Caki2 (cell line): ENCODE measurements at regions not wholly inside any gene's neighbourhood (a gene's known extent, or its start where the extent isn't known, plus 50 kb on each side); places are given as distances from the start of the nearest gene placed in this dataset.
"Not testable (repeated sequence)": the region's sequence is repeated elsewhere in the genome, so short reads cannot be mapped to it uniquely, and the experiment has no call there.

Experiments used
- DNase-seq: peaks from one replicate; pipeline ENCODE4 v3.0.0-alpha.2; 2015; ENCODE audit warnings: low read depth
- in situ Hi-C: cut with HindIII; loops from 2 replicates; pipeline ENCODE4 v1.10.0; 2016; ENCODE audit warnings: low sequenced_read_pairs, low pct_unique_long_range_greater_than_20kb, mixed read lengths

GRCh38 chr9:81460693-81461092 is 228.7 kb downstream of the TLE1 start:
- in situ Hi-C loops, result no loop called here
- no peak for DNase-seq

GRCh38 chr9:81459591-81459990 is 229.8 kb downstream of the TLE1 start:
- in situ Hi-C loops, result no loop called here
- no peak for DNase-seq

DNA sequence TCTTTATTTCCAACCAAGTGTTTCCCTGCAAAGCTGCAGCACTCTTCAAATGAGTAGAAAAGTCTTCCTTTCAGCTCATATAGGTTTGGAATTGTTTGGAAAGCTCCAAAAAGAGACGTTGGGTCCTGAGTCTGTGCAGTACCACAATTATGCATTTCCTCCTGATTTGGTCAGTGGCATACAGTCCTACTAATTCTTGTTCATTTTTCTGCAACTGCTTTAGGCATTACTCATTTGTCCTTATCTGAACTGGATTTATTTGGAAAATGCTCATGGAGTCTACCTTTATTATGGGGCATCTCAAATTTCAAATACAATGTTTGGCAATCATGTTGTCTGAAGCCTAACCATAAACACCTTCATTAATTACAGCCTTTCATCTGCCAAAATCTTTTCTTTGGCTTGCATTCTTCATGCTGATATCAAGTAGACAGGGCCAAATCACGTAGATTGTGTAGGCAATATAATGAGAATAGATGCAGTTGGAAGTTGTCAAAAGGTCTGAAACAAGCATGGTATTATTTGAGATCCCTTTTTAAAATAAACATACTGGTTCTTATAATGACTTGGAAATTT is 232.8 kb downstream of the TLE1 start:
- no peak for DNase-seq
- in situ Hi-C loops, result no loop called here

- no peak for DNase-seq
- in situ Hi-C loops, result no loop called here
These were observed 233.7 kb downstream of the TLE1 start for GRCh38 chr9:81455462-81456219.

GRCh38 chr9:81445331-81445921 is 243.9 kb downstream of the TLE1 start:
- DNase-seq, result no peak
- in situ Hi-C loops, result no loop called here

DNA sequence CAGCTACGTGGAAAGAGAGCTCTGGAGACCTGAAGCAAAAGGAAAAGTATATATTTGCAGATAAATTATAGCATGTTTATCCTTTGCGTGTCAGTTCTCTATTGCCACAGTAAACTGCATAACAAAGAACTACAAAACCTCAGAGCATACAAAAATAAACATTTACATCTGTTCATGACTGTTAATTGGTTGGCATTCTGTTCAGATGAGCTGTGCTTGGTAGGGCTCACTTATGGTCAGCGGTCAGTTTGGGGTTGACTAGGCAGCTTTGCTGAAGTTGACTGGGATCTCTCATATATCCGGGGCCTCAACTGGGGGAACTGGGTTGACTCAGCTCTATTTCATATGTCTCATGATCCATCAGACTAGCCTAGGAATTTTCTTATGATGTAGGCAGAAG is 257.7 kb downstream of the TLE1 start:
- in situ Hi-C loops, result no loop called here
- peak; percentile 28 for DNase-seq

GRCh38 chr9:81430727-81431126 is 258.6 kb downstream of the TLE1 start:
- no peak for DNase-seq
- in situ Hi-C loops, result no loop called here

DNA sequence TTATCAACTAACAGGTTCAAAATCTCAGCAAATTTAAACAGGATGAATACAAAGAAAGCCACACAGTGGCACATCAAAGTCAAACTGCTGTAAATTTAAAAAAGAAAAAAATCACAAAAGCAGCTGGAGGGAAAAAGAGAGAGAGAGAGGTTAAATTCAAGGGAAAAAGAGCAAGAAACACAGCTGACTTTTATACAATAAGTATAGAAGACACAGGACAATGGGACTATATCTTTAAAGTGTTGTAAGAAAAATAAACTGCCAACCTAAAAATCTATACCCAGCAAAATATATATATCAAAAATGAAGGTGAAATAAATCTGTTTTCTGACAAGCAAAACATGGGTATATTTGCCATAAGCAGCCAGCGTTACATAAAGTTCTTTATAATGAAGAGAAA is 261.5 kb downstream of the TLE1 start:
- in situ Hi-C loops, result no loop called here
- DNase-seq, result no peak

DNA sequence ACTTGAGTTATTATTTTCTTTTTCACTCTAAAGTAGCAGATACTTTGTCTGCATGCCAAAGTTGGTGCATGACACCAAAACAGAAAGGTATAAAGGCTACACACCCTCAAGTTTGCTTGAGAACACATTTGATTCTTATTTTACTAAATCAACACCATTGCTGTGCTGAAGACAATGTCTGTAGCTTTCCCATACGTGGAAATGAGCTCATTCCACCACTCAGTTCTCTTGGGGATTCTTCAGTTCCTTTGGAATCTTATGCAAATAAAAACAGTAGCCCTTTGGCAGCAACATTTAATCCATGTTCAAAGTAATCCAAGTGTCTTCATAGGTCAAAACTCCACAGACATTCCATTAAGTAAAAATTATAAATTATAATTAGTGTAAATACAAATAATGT is 264.9 kb downstream of the TLE1 start:
- in situ Hi-C loops, result no loop called here
- no peak for DNase-seq

DNA sequence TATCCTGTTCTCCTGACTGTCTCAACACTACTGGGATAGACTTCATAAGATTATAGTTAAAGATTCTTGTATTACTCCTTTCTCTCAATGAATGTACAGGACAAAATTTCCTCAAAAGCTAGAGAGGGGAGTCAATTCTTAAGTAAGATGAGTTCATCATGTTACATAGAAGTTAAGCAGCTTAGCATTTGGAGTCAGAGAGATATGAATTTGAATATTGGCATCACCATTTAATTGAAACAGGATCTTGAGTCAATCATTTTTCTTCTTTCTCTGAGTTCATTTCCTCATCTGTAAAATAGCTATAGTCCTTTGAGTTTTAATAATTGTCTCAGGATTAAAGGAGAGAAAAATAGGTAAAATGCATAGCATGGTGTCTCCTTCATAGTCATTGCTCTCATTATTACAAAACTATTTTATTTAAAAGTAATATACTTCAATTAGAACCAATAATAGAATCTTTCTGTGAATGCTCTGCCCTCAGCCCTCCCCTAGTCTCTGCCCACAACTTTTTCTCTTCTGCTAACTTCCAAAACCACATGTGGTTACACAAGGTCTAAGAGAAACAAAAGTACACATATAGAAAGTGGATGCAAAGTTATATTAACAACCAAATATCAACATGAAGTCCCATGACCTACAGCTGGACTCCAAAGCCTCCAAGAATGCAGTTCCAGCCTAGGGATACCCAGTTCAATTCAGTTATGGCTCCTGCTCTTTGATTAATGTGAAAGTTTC is 265.6 kb downstream of the TLE1 start:
- DNase-seq, result no peak
- in situ Hi-C loops, result no loop called here

- DNase-seq, in situ Hi-C loops: not testable (repeated sequence)
These were observed 268.3 kb downstream of the TLE1 start for GRCh38 chr9:81421090-81421489.

DNA sequence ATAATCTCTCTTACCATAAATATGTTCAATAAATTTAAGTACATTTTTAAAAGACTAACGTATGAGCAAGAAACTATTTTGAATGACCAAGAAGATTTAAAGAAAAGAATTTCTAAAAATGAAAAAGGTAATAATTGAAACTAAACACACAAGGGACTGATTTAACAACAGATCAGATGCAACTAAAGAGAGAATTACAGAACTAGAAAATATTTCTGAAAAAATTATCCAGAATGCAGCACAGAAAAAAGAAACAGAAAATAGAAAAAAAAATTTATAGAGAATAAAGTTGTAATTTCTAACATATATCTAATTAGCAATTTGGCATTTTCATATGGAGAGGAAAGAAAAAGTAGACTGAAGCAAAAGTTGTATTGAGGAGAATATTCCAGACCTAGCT is 269.3 kb downstream of the TLE1 start:
- DNase-seq, result no peak
- in situ Hi-C loops, result no loop called here

GRCh38 chr9:81417941-81418340 is 271.4 kb downstream of the TLE1 start:
- DNase-seq, result no peak
- in situ Hi-C loops, result no loop called here

- no peak for DNase-seq
- in situ Hi-C loops, result no loop called here
These were observed 272.1 kb downstream of the TLE1 start for GRCh38 chr9:81417299-81417675.

- in situ Hi-C loops, result no loop called here
- DNase-seq, result no peak
These were observed 272.7 kb downstream of the TLE1 start for GRCh38 chr9:81416476-81417298.

GRCh38 chr9:81414836-81415235 is 274.5 kb downstream of the TLE1 start:
- DNase-seq, result no peak
- in situ Hi-C loops, result no loop called here

- in situ Hi-C loops, result no loop called here
- DNase-seq, result no peak
These were observed 277.4 kb downstream of the TLE1 start for GRCh38 chr9:81411961-81412360.

DNA sequence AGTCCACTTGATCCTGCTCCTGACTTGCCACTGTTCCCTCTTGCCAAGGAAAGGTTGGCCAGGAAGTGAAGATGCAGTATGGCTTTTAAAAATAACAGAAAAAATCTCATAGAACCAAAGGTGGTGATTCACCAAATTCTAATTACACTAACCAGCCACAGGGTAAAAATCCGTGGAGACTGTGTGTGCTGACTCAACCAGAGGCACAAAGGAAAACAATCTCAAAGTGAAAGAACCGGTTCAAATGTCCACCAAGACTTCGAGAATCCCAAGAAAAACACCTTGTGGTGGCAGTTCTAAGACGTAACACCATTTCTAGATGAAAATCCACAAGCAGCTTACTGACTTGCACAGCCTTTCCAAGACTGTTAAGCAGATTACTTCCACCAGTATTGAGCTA is 279.1 kb downstream of the TLE1 start:
- in situ Hi-C loops, result no loop called here
- DNase-seq, result peak; percentile 68
